H9 (cell line): ENCODE measurements at regions not wholly inside any gene's neighbourhood (a gene's known extent, or its start where the extent isn't known, plus 50 kb on each side); places are given as distances from the start of the nearest gene placed in this dataset.

Experiments used
- DNase-seq: peaks from one replicate; pipeline ENCODE4 v3.0.0-alpha.2; 2017
- H2AFZ ChIP-seq: one replicate; pipeline ENCODE4 v1.6.1; 2013; ENCODE audit warnings: mild to moderate bottlenecking, low read length, control low read depth, moderate library complexity
- H2AK5ac ChIP-seq: 2 replicates; pipeline ENCODE4 v1.6.1; 2013; ENCODE audit warnings: low read length, control low read depth, mixed read lengths; ENCODE audit not compliant: insufficient read length
- H2BK120ac ChIP-seq: one replicate; pipeline ENCODE4 v1.6.1; 2013; ENCODE audit warnings: low read depth, mild to moderate bottlenecking, low read length, control low read depth, inconsistent platforms; ENCODE audit not compliant: poor library complexity, severe bottlenecking
- H2BK12ac ChIP-seq: 2 replicates; pipeline ENCODE4 v1.6.1; 2013; ENCODE audit warnings: low read length, control low read depth, mixed read lengths, low read depth; ENCODE audit not compliant: insufficient read length
- H2BK15ac ChIP-seq: 2 replicates; pipeline ENCODE4 v1.6.1; 2013; ENCODE audit warnings: low read depth, low read length, control low read depth
- H2BK20ac ChIP-seq: one replicate; pipeline ENCODE4 v1.6.1; 2013; ENCODE audit warnings: low read depth, mild to moderate bottlenecking, low read length, control low read depth, inconsistent platforms; ENCODE audit not compliant: poor library complexity, severe bottlenecking
- H2BK5ac ChIP-seq: 2 replicates; pipeline ENCODE4 v1.6.1; 2013; ENCODE audit warnings: low read length, control low read depth, mixed read lengths; ENCODE audit not compliant: insufficient read length
- H3K14ac ChIP-seq: 2 replicates; pipeline ENCODE4 v1.6.1; 2013; ENCODE audit warnings: low read length, control low read depth; ENCODE audit not compliant: insufficient read depth
- H3K18ac ChIP-seq: 2 replicates; pipeline ENCODE4 v1.6.1; 2013; ENCODE audit warnings: low read depth, mild to moderate bottlenecking, mixed read lengths, low read length, control low read depth; ENCODE audit not compliant: insufficient read length
- H3K23ac ChIP-seq: 2 replicates; pipeline ENCODE4 v1.6.1; 2013; ENCODE audit warnings: low read length, control low read depth, mixed read lengths, low read depth; ENCODE audit not compliant: insufficient read length
- H3K23me2 ChIP-seq: 2 replicates; pipeline ENCODE4 v1.6.1; 2013; ENCODE audit warnings: low read depth, mild to moderate bottlenecking, mixed read lengths, low read length, control low read depth; ENCODE audit not compliant: insufficient read length, poor library complexity, severe bottlenecking
- H3K27ac ChIP-seq: 2 replicates; pipeline ENCODE4 v1.5.1; 2013; ENCODE audit warnings: low read length, control low read depth, mixed read lengths, low read depth; ENCODE audit not compliant: insufficient read length
- H3K27me3 ChIP-seq: 2 replicates; pipeline ENCODE4 v1.6.1; 2013; ENCODE audit warnings: low read length, control low read depth, inconsistent platforms; ENCODE audit not compliant: insufficient read depth
- H3K4ac ChIP-seq: 2 replicates; pipeline ENCODE4 v1.6.1; 2013; ENCODE audit warnings: low read depth, mild to moderate bottlenecking, control low read depth, inconsistent platforms, low read length, moderate library complexity
- H3K4me1 ChIP-seq: 2 replicates; pipeline ENCODE4 v1.6.1; 2013; ENCODE audit warnings: low read length, control low read depth, inconsistent platforms; ENCODE audit not compliant: insufficient read depth
- H3K4me2 ChIP-seq: 2 replicates; pipeline ENCODE4 v1.6.1; 2013; ENCODE audit warnings: low read length, control low read depth, mixed read lengths; ENCODE audit not compliant: insufficient read length, insufficient read depth
- H3K56ac ChIP-seq: 2 replicates; pipeline ENCODE4 v1.6.1; 2013; ENCODE audit warnings: low read depth, mild to moderate bottlenecking, mixed read lengths, low read length, control low read depth; ENCODE audit not compliant: insufficient read length
- H3K79me1 ChIP-seq: 2 replicates; pipeline ENCODE4 v1.6.1; 2013; ENCODE audit warnings: low read depth, mild to moderate bottlenecking, moderate library complexity, low read length, control low read depth, inconsistent platforms; ENCODE audit not compliant: insufficient read depth, poor library complexity, severe bottlenecking
- H3K79me2 ChIP-seq: 2 replicates; pipeline ENCODE4 v1.6.1; 2013; ENCODE audit warnings: low read length, control low read depth, inconsistent platforms; ENCODE audit not compliant: insufficient read depth
- H3K9ac ChIP-seq: 2 replicates; pipeline ENCODE4 v1.6.1; 2013; ENCODE audit warnings: low read length, control low read depth, mixed read lengths; ENCODE audit not compliant: insufficient read length; ENCODE audit errors: extremely low read depth
- H3K9me3 ChIP-seq: one replicate; pipeline ENCODE4 v1.6.1; 2013; ENCODE audit warnings: low read depth, low read length, inconsistent platforms; ENCODE audit not compliant: control insufficient read depth
- H3T11ph ChIP-seq: one replicate; pipeline ENCODE4 v1.6.1; 2013; ENCODE audit warnings: mild to moderate bottlenecking, low read length, control low read depth, inconsistent platforms
- H4K20me1 ChIP-seq: one replicate; pipeline ENCODE4 v1.6.1; 2013; ENCODE audit not compliant: control insufficient read depth, insufficient read length, insufficient read depth
- H4K5ac ChIP-seq: 2 replicates; pipeline ENCODE4 v1.6.1; 2013; ENCODE audit warnings: low read depth, mild to moderate bottlenecking, mixed read lengths, low read length, control low read depth; ENCODE audit not compliant: insufficient read length
- H4K8ac ChIP-seq: replicated peaks from 2 replicates; pipeline ENCODE4 v1.6.1; 2013; ENCODE audit warnings: low read length, control low read depth, mixed read lengths, low read depth; ENCODE audit not compliant: insufficient read length
- H4K91ac ChIP-seq: 2 replicates; pipeline ENCODE4 v1.6.1; 2013; ENCODE audit warnings: low read depth, mild to moderate bottlenecking, moderate library complexity, mixed read lengths, low read length, control low read depth; ENCODE audit not compliant: insufficient read length
- H3K27ac Mint-ChIP-seq, 3 experiments: 2 replicates in 2 of 3; 3 replicates in 1 of 3; pipeline ENCODE4 v1.8.0; 2020 to 2021; ENCODE audit warnings: mixed read lengths in 3 of 3, mild to moderate bottlenecking in 1 of 3, moderate library complexity in 1 of 3
- H3K27me3 Mint-ChIP-seq: 2 replicates; pipeline ENCODE4 v1.8.0; 2021; ENCODE audit warnings: low read depth, mild to moderate bottlenecking, moderate library complexity, mixed read lengths
- H3K36me3 Mint-ChIP-seq, 3 experiments: 2 replicates in 2 of 3; 3 replicates in 1 of 3; pipeline ENCODE4 v1.8.0; 2020 to 2021; ENCODE audit warnings: low read depth in 3 of 3, mixed read lengths in 3 of 3; ENCODE audit not compliant: insufficient read depth in 1 of 3
- H3K4me1 Mint-ChIP-seq, 2 experiments: 2 replicates each; pipeline ENCODE4 v1.8.0; 2020; ENCODE audit warnings: mixed read lengths in 2 of 2
- H3K4me3 Mint-ChIP-seq, 2 experiments: 2 replicates in 1 of 2; 3 replicates in 1 of 2; pipeline ENCODE4 v1.8.0; 2020 to 2021; ENCODE audit warnings: mild to moderate bottlenecking in 2 of 2, mixed read lengths in 2 of 2, moderate library complexity in 1 of 2
- H3K9me3 Mint-ChIP-seq, 2 experiments: 2 replicates in 1 of 2; 3 replicates in 1 of 2; pipeline ENCODE4 v1.8.0; 2020; ENCODE audit warnings: mild to moderate bottlenecking in 2 of 2, mixed read lengths in 2 of 2, moderate library complexity in 1 of 2
- WGBS: extraction: QIAGEN DNeasy Blood & Tissue Kit; methylation state at CpG from one replicate; pipeline ENCODE4 v1.1.7; 2013; ENCODE audit warnings: missing lambda C conversion rate, low lambda C conversion rate, mixed read lengths; ENCODE audit not compliant: insufficient read length; ENCODE audit errors: extremely low coverage; 5-methylcytosine and 5-hydroxymethylcytosine counted together
- TF ChIP-seq, protein P1 (sequence below): fragments of 200-600 bp; sonication (generic); conservative IDR thresholded peaks from 3 replicates; pipeline ENCODE4 v1.8.0; 2021; ENCODE audit warnings: antibody characterized with exemption, mild to moderate bottlenecking

DNA sequence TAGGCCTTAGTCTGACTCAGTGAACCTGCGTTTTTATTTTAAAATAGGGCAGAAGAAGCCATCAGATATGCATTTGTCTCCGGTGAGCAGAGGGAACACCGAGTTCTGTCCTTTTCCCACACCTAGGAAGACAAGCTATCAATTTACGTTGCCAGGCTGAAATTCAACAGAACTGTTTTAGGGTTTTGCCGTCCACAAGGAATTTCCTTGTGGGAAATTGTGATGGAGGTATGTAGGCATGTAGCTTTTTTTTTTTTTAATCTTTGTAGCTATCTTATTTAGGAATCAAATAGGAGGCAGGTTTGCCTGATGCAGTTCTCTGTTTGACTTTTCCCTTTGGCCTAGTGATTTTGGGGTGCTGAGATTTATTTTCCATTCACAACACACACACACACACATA, 62.0 kb upstream of the ASAP2 start:
- DNase-seq, result no peak
- H3K79me2 ChIP-seq, result no peaks in the 10 kb centered on the region
- Mint-ChIP-seq H3K4me1 (peaks cover 8 to 24% of the 10 kb centered on the region in 2 experiments), H3K27me3 (peaks cover 79% of the 10 kb centered on the region), H3K4me3 (no peak overlapping the region), H3K27ac (no peak overlapping the region), H3K9me3 (no peaks in the 10 kb centered on the region), H3K36me3 (no peaks in the 10 kb centered on the region)
- H3K9ac ChIP-seq, result no peak overlapping the region
- H2BK120ac ChIP-seq, result no peak overlapping the region
- H4K5ac ChIP-seq, result no peak overlapping the region
- no peak overlapping the region for H2BK5ac ChIP-seq
- H3K27me3 ChIP-seq, result peaks cover 2% of the 10 kb centered on the region; the same call in 1 of the 2 replicates
- no peak overlapping the region for H2BK12ac ChIP-seq
- H3K9me3 ChIP-seq, result no peaks in the 10 kb centered on the region
- H3K27ac ChIP-seq, result no peak overlapping the region
- H3K23me2 ChIP-seq, result no peaks in the 10 kb centered on the region
- no peak overlapping the region for H3K14ac ChIP-seq
- H2AFZ ChIP-seq, result no peak overlapping the region
- TF ChIP-seq, protein P1, sequence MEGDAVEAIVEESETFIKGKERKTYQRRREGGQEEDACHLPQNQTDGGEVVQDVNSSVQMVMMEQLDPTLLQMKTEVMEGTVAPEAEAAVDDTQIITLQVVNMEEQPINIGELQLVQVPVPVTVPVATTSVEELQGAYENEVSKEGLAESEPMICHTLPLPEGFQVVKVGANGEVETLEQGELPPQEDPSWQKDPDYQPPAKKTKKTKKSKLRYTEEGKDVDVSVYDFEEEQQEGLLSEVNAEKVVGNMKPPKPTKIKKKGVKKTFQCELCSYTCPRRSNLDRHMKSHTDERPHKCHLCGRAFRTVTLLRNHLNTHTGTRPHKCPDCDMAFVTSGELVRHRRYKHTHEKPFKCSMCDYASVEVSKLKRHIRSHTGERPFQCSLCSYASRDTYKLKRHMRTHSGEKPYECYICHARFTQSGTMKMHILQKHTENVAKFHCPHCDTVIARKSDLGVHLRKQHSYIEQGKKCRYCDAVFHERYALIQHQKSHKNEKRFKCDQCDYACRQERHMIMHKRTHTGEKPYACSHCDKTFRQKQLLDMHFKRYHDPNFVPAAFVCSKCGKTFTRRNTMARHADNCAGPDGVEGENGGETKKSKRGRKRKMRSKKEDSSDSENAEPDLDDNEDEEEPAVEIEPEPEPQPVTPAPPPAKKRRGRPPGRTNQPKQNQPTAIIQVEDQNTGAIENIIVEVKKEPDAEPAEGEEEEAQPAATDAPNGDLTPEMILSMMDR, result no peak
- no peak overlapping the region for H3K23ac ChIP-seq
- WGBS, result no CpG with 5 or more reads among the region's 5 CpGs
- no peak overlapping the region for H4K91ac ChIP-seq
- no peak overlapping the region for H3K4ac ChIP-seq
- no peak overlapping the region for H2BK15ac ChIP-seq
- no peaks in the 10 kb centered on the region for H3K79me1 ChIP-seq
- H3K4me2 ChIP-seq, result no peak overlapping the region
- no peak overlapping the region for H3T11ph ChIP-seq
- H4K20me1 ChIP-seq, result no peaks in the 10 kb centered on the region
- no peak overlapping the region for H4K8ac ChIP-seq
- H2AK5ac ChIP-seq, result no peak overlapping the region
- H3K18ac ChIP-seq, result no peak overlapping the region
- H3K56ac ChIP-seq, result no peak overlapping the region
- no peaks in the 10 kb centered on the region for H3K4me1 ChIP-seq
- H2BK20ac ChIP-seq, result no peak overlapping the region
